Esophagus muscularis mucosa (tissue), 4 donors: ENCODE measurements at regions not wholly inside any gene's neighbourhood (a gene's known extent, or its start where the extent isn't known, plus 50 kb on each side); places are given as distances from the start of the nearest gene placed in this dataset.

Experiments
- DNase-seq: peaks from one replicate; pipeline ENCODE4 v3.0.0-alpha.2; 2017; ENCODE audit errors: extremely low spot score
- H3K27ac ChIP-seq, 4 donors: fragments of 200-600 bp; sonication (generic); replicated peaks in 1 of 4; 1 replicate in 3 of 4; 2 replicates in 1 of 4; pipeline ENCODE4 v1.5.1; 2016 to 2019; ENCODE audit warnings: mild to moderate bottlenecking in 1 of 4
- H3K27me3 ChIP-seq, 4 donors: fragments of 200-600 bp; sonication (generic); one replicate each; pipeline versions ENCODE4 v1.5.1 to v1.6.0; 2016 to 2019
- H3K36me3 ChIP-seq, 4 donors: fragments of 200-600 bp; sonication (generic); one replicate each; pipeline ENCODE4 v1.5.1; 2016 to 2019
- H3K4me1 ChIP-seq, 4 donors: fragments of 200-600 bp; sonication (generic); one replicate each; pipeline ENCODE4 v1.5.1; 2016 to 2019
- H3K4me3 ChIP-seq, 4 donors: fragments of 200-600 bp; sonication (generic); 1 replicate in 2 of 4; 2 replicates in 2 of 4; pipeline ENCODE4 v1.5.1; 2016 to 2019; ENCODE audit warnings: mild to moderate bottlenecking in 4 of 4, moderate library complexity in 1 of 4
- H3K9me3 ChIP-seq, 4 donors: fragments of 200-600 bp; sonication (generic); 1 replicate in 3 of 4; 2 replicates in 1 of 4; pipeline ENCODE4 v1.5.1; 2016 to 2019
- EP300 ChIP-seq: sonication (generic); formaldehyde crosslinking; IDR thresholded peaks from one replicate; pipeline ENCODE4 v1.6.1; 2017; ENCODE audit warnings: antibody characterized with exemption
- POLR2A ChIP-seq: fragments of 450-650 bp; IDR thresholded peaks from one replicate; pipeline ENCODE4 v1.6.1; 2017; ENCODE audit warnings: antibody characterized with exemption, moderate library complexity, mild to moderate bottlenecking, low read depth
- POLR2AphosphoS5 ChIP-seq, 2 donors: sonication (generic); formaldehyde crosslinking; IDR thresholded peaks; one replicate each; pipeline ENCODE4 v1.6.1; 2017; ENCODE audit warnings: antibody characterized with exemption in 2 of 2
- WGBS: methylation state at CpG from one replicate; pipeline ENCODE4 v1.1.5; 2018; 5-methylcytosine and 5-hydroxymethylcytosine counted together
- intact Hi-C: fragments of 100-400 bp; cut with DNase I; formaldehyde crosslinking; loops from one replicate; pipeline ENCODE4 v1.15.1; 2023
- TF ChIP-seq, protein P1 (sequence below), 3 experiments: fragments of 200-600 bp in 2 of 3; fragments of 450-650 bp in 1 of 3; sonication (generic) in 2 of 3; IDR thresholded peaks; one replicate each; pipeline ENCODE4 v1.5.1; 2017 to 2019; ENCODE audit warnings: antibody characterized with exemption in 3 of 3, mild to moderate bottlenecking in 2 of 3, moderate library complexity in 1 of 3

DNA sequence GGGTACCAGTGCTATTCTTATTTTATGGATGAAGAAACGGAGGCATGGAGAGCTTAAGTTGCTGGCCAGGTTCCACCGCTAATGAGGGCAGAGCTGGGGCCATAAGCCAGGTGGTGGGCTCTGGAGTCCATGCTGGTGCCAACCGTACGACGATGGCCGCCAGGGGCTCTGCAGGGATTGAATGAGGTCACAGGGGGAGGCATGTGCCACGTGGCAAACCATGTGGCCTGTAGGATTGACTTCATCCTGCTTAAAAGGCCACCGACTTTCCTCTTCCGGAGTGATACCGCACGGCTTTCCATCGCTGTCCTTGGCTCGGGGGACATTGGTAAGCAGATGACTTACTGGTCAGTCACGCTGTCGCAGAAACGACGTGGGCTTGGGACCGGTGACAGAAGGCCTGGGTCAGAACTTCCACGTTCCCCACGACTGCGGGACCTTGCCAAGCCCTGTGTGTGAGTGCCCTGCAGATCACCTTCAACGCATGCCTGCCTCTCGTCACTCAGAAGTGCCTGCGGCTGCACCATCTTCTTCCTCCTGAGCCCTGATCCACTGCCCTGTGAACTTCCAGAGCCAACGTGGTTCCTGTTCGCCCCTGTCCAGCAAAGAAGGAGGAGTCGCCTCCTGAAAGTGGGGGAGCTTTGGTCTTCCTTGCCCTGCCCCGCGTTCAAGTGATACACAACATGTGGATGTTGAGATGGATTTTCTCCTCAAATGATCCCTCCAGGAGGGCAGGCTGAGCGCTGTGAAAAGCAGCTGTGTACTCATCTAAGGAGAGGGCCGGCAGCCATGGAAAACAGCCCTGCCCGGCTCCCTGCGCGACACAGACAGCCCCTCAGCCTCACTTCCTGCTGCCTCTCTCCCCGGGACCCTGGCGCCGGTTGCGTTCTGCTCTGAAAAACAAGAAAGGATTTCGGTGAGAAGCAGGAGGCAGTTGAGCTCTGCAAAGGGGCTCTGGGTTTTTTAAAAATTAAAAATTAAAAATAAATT lies 176.7 kb downstream of the C16orf95 start:
- TF ChIP-seq, protein P1, sequence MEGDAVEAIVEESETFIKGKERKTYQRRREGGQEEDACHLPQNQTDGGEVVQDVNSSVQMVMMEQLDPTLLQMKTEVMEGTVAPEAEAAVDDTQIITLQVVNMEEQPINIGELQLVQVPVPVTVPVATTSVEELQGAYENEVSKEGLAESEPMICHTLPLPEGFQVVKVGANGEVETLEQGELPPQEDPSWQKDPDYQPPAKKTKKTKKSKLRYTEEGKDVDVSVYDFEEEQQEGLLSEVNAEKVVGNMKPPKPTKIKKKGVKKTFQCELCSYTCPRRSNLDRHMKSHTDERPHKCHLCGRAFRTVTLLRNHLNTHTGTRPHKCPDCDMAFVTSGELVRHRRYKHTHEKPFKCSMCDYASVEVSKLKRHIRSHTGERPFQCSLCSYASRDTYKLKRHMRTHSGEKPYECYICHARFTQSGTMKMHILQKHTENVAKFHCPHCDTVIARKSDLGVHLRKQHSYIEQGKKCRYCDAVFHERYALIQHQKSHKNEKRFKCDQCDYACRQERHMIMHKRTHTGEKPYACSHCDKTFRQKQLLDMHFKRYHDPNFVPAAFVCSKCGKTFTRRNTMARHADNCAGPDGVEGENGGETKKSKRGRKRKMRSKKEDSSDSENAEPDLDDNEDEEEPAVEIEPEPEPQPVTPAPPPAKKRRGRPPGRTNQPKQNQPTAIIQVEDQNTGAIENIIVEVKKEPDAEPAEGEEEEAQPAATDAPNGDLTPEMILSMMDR (IDR thresholded peaks at IDR 0.05): no peak
- TF ChIP-seq EP300 (no peak), POLR2A (no peak), POLR2AphosphoS5 (IDR thresholded peaks at IDR 0.05) (no peak)

DNA sequence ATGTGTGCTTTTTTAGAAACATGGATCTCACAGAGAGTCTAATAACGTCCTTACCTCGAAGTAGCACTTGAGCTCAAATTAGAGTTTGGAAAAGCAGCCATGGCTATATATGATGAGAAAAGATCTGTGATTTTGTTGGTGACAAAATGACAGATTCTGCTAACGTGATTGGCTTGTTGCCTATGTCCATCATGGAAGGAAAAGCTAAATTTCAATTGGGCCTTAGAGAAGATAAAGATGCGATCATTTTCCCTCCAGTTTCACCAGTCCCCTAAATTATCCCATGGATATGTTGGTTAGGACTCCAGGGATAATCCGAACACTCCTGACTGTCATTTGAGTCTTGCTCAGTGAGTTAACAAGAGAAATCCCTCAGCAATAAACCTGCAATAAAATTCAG lies 175.8 kb downstream of the C16orf95 start:
- Histone ChIP-seq H3K4me1 (no peaks in the 10 kb centered on the region), H3K4me3 (no peak overlapping the region), H3K27me3 (no peaks in the 10 kb centered on the region), H3K27ac (no peak overlapping the region), H3K36me3 (no peaks in the 10 kb centered on the region), H3K9me3 (peaks cover 0 to 10% (median 0%) of the 10 kb centered on the region in 4 donors)
- no peak for DNase-seq
- 69% methylated on average over 5 of the region's 5 CpGs for WGBS
- intact Hi-C loops: no loop called here
- TF ChIP-seq POLR2A: no peak

More for the DNA sequence above, 176.7 kb downstream of the C16orf95 start:
- Histone ChIP-seq H3K4me3 (no peak overlapping the region), H3K36me3 (no peaks in the 10 kb centered on the region), H3K27me3 (peaks cover 0 to under 1% (median 0%) of the 10 kb centered on the region in 4 donors), H3K4me1 (no peaks in the 10 kb centered on the region), H3K9me3 (peaks cover 0 to 10% (median 0%) of the 10 kb centered on the region in 4 donors), H3K27ac (no peak overlapping the region)
- DNase-seq: no peak
- intact Hi-C loops: no loop called here
- 78% methylated on average over 36 of the region's 39 CpGs for WGBS

DNA sequence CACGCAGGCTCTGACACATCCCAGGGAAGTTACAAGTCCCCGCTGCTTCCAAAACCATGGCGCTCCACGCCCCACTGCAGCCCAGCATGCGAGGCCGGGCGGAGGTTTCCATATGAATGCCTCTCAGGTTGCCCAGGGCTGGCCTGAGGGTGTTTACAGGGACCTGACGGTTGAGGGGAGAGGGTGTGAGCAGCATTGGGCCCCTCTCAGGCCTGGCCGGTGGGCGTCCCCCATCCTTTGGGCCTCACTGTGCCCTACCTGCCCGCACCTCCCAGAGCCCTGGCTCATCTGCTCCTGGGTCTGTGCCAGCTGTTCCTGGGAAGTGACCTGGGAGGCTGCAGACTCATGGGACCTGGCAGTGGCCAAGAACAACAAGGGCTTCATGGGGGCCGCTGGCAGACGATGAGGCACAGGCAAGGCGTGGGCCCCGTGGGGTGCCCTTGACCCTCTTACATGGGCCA lies 173.5 kb downstream of the C16orf95 start:
- Histone ChIP-seq H3K9me3 (peaks cover 0 to 5% (median 0%) of the 10 kb centered on the region in 4 donors), H3K4me3 (no peak overlapping the region), H3K27ac (no peak overlapping the region), H3K36me3 (no peaks in the 10 kb centered on the region), H3K27me3 (no peaks in the 10 kb centered on the region), H3K4me1 (no peaks in the 10 kb centered on the region)
- TF ChIP-seq, protein P1 (IDR thresholded peaks at IDR 0.05): no peak
- no peak for TF ChIP-seq POLR2A
- TF ChIP-seq EP300: no peak
- no peak for TF ChIP-seq POLR2AphosphoS5 (IDR thresholded peaks at IDR 0.05)
- WGBS: 95% methylated on average over 8 of the region's 15 CpGs
- DNase-seq: no peak
- intact Hi-C loops: no loop called here

DNA sequence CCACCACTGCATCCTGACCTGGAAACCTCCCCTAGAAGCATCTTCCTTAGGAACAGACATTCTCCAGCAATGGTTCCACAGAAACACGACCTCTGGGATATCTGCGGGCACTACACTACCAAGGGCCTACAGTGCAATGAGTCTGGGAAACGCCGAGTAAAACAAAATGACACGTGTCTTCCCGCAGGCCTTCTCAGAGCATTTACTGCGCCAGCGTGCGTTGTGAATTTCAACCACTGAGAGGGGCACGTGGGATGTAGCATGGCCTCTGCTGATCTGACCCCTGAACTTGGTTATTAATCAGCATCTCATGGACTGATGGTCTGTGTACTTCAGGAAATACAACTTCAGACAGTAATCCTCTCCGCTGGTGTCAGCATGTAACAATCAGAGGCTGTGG lies 173.0 kb downstream of the C16orf95 start:
- TF ChIP-seq EP300 (no peak), POLR2AphosphoS5 (IDR thresholded peaks at IDR 0.05) (no peak), POLR2A (no peak)
- TF ChIP-seq, protein P1 (IDR thresholded peaks at IDR 0.05): no peak
- Histone ChIP-seq H3K36me3 (no peaks in the 10 kb centered on the region), H3K9me3 (peaks cover 0 to 5% (median under 1%) of the 10 kb centered on the region in 4 donors), H3K4me3 (no peak overlapping the region), H3K27ac (no peak overlapping the region), H3K4me1 (no peaks in the 10 kb centered on the region), H3K27me3 (no peaks in the 10 kb centered on the region)
- DNase-seq: no peak
- intact Hi-C loops: no loop called here
- WGBS: 89% methylated on average over 10 of the region's 11 CpGs
